SJCRH30 (cell line): ENCODE measurements at regions not wholly inside any gene's neighbourhood (a gene's known extent, or its start where the extent isn't known, plus 50 kb on each side); places are given as distances from the start of the nearest gene placed in this dataset.

Source experiments
- DNase-seq, 2 experiments: peaks; one replicate each; pipeline ENCODE4 v3.0.0-alpha.2; 2015 to 2020
- H3K27ac ChIP-seq: fragments of 250-450 bp; sonication (Bioruptor Pico); 2 replicates; pipeline ENCODE4 v1.5.1; 2020; ENCODE audit warnings: mild to moderate bottlenecking, moderate library complexity
- H3K27me3 ChIP-seq: fragments of 250-450 bp; sonication (Bioruptor Pico); 2 replicates; pipeline ENCODE4 v1.5.1; 2020; ENCODE audit warnings: mild to moderate bottlenecking, moderate library complexity
- H3K36me3 ChIP-seq: fragments of 250-450 bp; sonication (Bioruptor Pico); 2 replicates; pipeline ENCODE4 v1.5.1; 2020; ENCODE audit warnings: mild to moderate bottlenecking, moderate library complexity
- H3K4me1 ChIP-seq: fragments of 250-450 bp; sonication (Bioruptor Pico); 2 replicates; pipeline ENCODE4 v1.5.1; 2020; ENCODE audit warnings: mild to moderate bottlenecking, moderate library complexity
- H3K4me3 ChIP-seq: fragments of 250-450 bp; sonication (Bioruptor Pico); 2 replicates; pipeline ENCODE4 v1.5.1; 2020; ENCODE audit warnings: mild to moderate bottlenecking, moderate library complexity
- H3K9me3 ChIP-seq: fragments of 250-450 bp; sonication (Bioruptor Pico); replicated peaks from 2 replicates; pipeline ENCODE4 v1.5.1; 2020; ENCODE audit warnings: mild to moderate bottlenecking, moderate library complexity

- no peaks in the 10 kb centered on the region for H3K27me3 ChIP-seq
- H3K4me3 ChIP-seq: no peak overlapping the region
- no peaks in the 10 kb centered on the region for H3K36me3 ChIP-seq
- H3K9me3 ChIP-seq: no peaks in the 10 kb centered on the region
- H3K4me1 ChIP-seq: no peaks in the 10 kb centered on the region
- no peak overlapping the region for H3K27ac ChIP-seq
- DNase-seq: no peak
Measured at GRCh38 chr6:145381941-145382340, 353.4 kb downstream of the EPM2A start.

- H3K27ac ChIP-seq: no peak overlapping the region
- DNase-seq: no peak
- H3K4me1 ChIP-seq: no peaks in the 10 kb centered on the region
Measured at GRCh38 chr6:145383428-145383827, 351.9 kb downstream of the EPM2A start.

GRCh38 chr6:145384503-145384902 lies 350.8 kb downstream of the EPM2A start:
- H3K36me3 ChIP-seq: no peaks in the 10 kb centered on the region
- no peaks in the 10 kb centered on the region for H3K4me1 ChIP-seq
- no peak for DNase-seq
- H3K27ac ChIP-seq: no peak overlapping the region
- H3K9me3 ChIP-seq: no peaks in the 10 kb centered on the region
- no peaks in the 10 kb centered on the region for H3K27me3 ChIP-seq
- H3K4me3 ChIP-seq: no peak overlapping the region

More at GRCh38 chr6:145383428-145383827, 351.9 kb downstream of the EPM2A start:
- no peaks in the 10 kb centered on the region for H3K36me3 ChIP-seq
- no peak overlapping the region for H3K4me3 ChIP-seq
- no peaks in the 10 kb centered on the region for H3K27me3 ChIP-seq
- no peaks in the 10 kb centered on the region for H3K9me3 ChIP-seq

- H3K27ac ChIP-seq: no peak overlapping the region
- no peak for DNase-seq
- H3K27me3 ChIP-seq: no peaks in the 10 kb centered on the region
- no peaks in the 10 kb centered on the region for H3K36me3 ChIP-seq
- H3K4me1 ChIP-seq: no peaks in the 10 kb centered on the region
- no peaks in the 10 kb centered on the region for H3K9me3 ChIP-seq
- H3K4me3 ChIP-seq: no peak overlapping the region
Measured at GRCh38 chr6:145396499-145396898, 338.8 kb downstream of the EPM2A start.

GRCh38 chr6:145400508-145400907 lies 334.8 kb downstream of the EPM2A start:
- DNase-seq: no peak
- Histone ChIP-seq H3K4me1 (no peaks in the 10 kb centered on the region), H3K36me3 (no peaks in the 10 kb centered on the region), H3K9me3 (no peaks in the 10 kb centered on the region), H3K4me3 (no peak overlapping the region), H3K27me3 (no peaks in the 10 kb centered on the region), H3K27ac (no peak overlapping the region)

GRCh38 chr6:145405006-145405551 lies 330.2 kb downstream of the EPM2A start:
- no peaks in the 10 kb centered on the region for H3K36me3 ChIP-seq

GRCh38 chr6:145406783-145407182 lies 328.5 kb downstream of the EPM2A start:
- Histone ChIP-seq H3K36me3 (no peaks in the 10 kb centered on the region), H3K4me3 (no peak overlapping the region), H3K4me1 (no peaks in the 10 kb centered on the region), H3K27me3 (no peaks in the 10 kb centered on the region), H3K9me3 (no peaks in the 10 kb centered on the region), H3K27ac (no peak overlapping the region)
- DNase-seq: no peak

More at GRCh38 chr6:145405006-145405551, 330.2 kb downstream of the EPM2A start:
- Histone ChIP-seq H3K4me3 (no peak overlapping the region), H3K9me3 (no peaks in the 10 kb centered on the region), H3K27ac (no peak overlapping the region), H3K27me3 (no peaks in the 10 kb centered on the region), H3K4me1 (no peaks in the 10 kb centered on the region)
- DNase-seq: no peak

- no peak overlapping the region for H3K4me3 ChIP-seq
- H3K4me1 ChIP-seq: no peaks in the 10 kb centered on the region
- DNase-seq: no peak
- no peaks in the 10 kb centered on the region for H3K27me3 ChIP-seq
- no peaks in the 10 kb centered on the region for H3K9me3 ChIP-seq
- no peaks in the 10 kb centered on the region for H3K36me3 ChIP-seq
- no peak overlapping the region for H3K27ac ChIP-seq
Measured at GRCh38 chr6:145415616-145416015, 319.7 kb downstream of the EPM2A start.

- no peaks in the 10 kb centered on the region for H3K27me3 ChIP-seq
- no peak for DNase-seq
- H3K27ac ChIP-seq: no peak overlapping the region
- no peak overlapping the region for H3K4me3 ChIP-seq
- no peaks in the 10 kb centered on the region for H3K4me1 ChIP-seq
- no peaks in the 10 kb centered on the region for H3K9me3 ChIP-seq
- H3K36me3 ChIP-seq: no peaks in the 10 kb centered on the region
Measured at GRCh38 chr6:145420599-145420998, 314.7 kb downstream of the EPM2A start.

- Histone ChIP-seq H3K9me3 (no peaks in the 10 kb centered on the region), H3K36me3 (no peaks in the 10 kb centered on the region), H3K4me3 (no peak overlapping the region), H3K27me3 (no peaks in the 10 kb centered on the region), H3K27ac (no peak overlapping the region), H3K4me1 (no peaks in the 10 kb centered on the region)
- DNase-seq: no peak
Measured at GRCh38 chr6:145423936-145424335, 311.4 kb downstream of the EPM2A start.

GRCh38 chr6:145427232-145427631 lies 308.1 kb downstream of the EPM2A start:
- no peak overlapping the region for H3K4me3 ChIP-seq
- no peaks in the 10 kb centered on the region for H3K4me1 ChIP-seq
- no peaks in the 10 kb centered on the region for H3K27me3 ChIP-seq
- H3K9me3 ChIP-seq: no peaks in the 10 kb centered on the region
- H3K36me3 ChIP-seq: no peaks in the 10 kb centered on the region
- no peak overlapping the region for H3K27ac ChIP-seq
- DNase-seq: no peak

- Histone ChIP-seq H3K4me1 (no peaks in the 10 kb centered on the region), H3K36me3 (no peaks in the 10 kb centered on the region), H3K9me3 (no peaks in the 10 kb centered on the region), H3K27ac (no peak overlapping the region), H3K27me3 (no peaks in the 10 kb centered on the region), H3K4me3 (no peak overlapping the region)
- DNase-seq: no peak
Measured at GRCh38 chr6:145428706-145429105, 306.6 kb downstream of the EPM2A start.

- H3K4me3 ChIP-seq: no peak overlapping the region
- H3K4me1 ChIP-seq: no peaks in the 10 kb centered on the region
- no peak overlapping the region for H3K27ac ChIP-seq
- H3K27me3 ChIP-seq: no peaks in the 10 kb centered on the region
- H3K9me3 ChIP-seq: no peaks in the 10 kb centered on the region
- no peaks in the 10 kb centered on the region for H3K36me3 ChIP-seq
- no peak for DNase-seq
Measured at GRCh38 chr6:145442110-145442509, 293.2 kb downstream of the EPM2A start.

- Histone ChIP-seq H3K4me1 (no peaks in the 10 kb centered on the region), H3K27me3 (no peaks in the 10 kb centered on the region), H3K4me3 (no peak overlapping the region), H3K36me3 (no peaks in the 10 kb centered on the region), H3K9me3 (no peaks in the 10 kb centered on the region), H3K27ac (no peak overlapping the region)
- no peak for DNase-seq
Measured at GRCh38 chr6:145445674-145446073, 289.6 kb downstream of the EPM2A start.

- Histone ChIP-seq H3K27me3 (no peaks in the 10 kb centered on the region), H3K36me3 (no peaks in the 10 kb centered on the region), H3K9me3 (no peaks in the 10 kb centered on the region), H3K27ac (no peak overlapping the region), H3K4me3 (no peak overlapping the region), H3K4me1 (no peaks in the 10 kb centered on the region)
- DNase-seq: no peak
Measured at GRCh38 chr6:145451029-145451428, 284.3 kb downstream of the EPM2A start.

- Histone ChIP-seq H3K9me3 (no peaks in the 10 kb centered on the region), H3K4me1 (no peaks in the 10 kb centered on the region), H3K27ac (no peak overlapping the region), H3K27me3 (no peaks in the 10 kb centered on the region), H3K4me3 (no peak overlapping the region), H3K36me3 (no peaks in the 10 kb centered on the region)
- peak in 1 of 2 experiments; percentile 1 for DNase-seq
Measured at GRCh38 chr6:145453376-145453775, 281.9 kb downstream of the EPM2A start.
